ENCODE measurements at regions not wholly inside any gene's neighbourhood (a gene's known extent, or its start where the extent isn't known, plus 50 kb on each side); places are given as distances from the start of the nearest gene placed in this dataset.

DNA sequence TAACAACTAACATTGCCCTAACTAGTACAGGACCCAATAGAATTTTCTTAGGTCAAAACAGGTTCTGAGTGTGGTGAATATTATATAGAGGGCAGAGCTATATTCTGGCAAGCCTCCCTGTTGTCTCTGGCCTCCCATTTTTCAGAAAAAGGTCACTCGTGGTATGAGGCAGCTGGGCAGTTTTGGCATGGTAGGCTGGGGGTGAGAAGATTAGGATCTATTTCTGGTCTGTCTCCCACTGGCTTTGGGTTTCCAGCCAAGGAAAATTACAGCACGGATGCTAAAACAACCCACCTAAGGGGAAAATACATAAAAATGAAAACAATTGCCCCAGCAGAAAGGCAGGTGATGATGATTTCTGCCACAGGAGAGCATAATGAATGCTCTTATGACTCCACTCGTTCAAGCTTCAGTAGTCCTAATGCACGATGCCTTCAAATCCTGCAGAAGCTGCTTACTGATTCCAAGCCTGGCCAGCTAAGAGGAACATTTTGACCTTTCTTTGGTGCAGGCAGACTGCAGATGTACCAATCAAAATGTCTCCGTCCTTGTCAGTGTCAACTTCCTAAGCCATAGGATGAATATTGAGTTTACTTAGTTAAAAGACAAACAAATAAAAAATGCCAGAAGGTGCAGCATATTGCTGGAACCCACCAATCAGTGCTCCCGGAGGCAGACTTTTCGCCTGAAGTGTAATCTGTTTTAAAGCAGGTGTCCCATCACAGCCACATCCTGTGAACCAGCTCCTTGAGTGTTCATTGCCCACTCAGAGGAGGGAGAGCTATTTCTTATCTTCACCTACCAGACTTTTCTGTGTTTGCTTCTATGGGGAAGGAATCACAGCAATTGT lies 435.4 kb downstream of the ZSWIM6 start:
- H3K79me1 ChIP-seq (ENCODE audit: low read depth, low read length), result no peaks in the 10 kb centered on the region
- H4K20me1 ChIP-seq (replicated peaks in 1 of 2; ENCODE audit: control insufficient read depth in 1 of 2, insufficient read depth in 2 of 2, low read length in 2 of 2), result no peaks in the 10 kb centered on the region
- no peaks in the 10 kb centered on the region for H3K79me2 ChIP-seq (ENCODE audit: control insufficient read depth in 1 of 2, insufficient read depth in 2 of 2, low read length in 2 of 2)
- ChIA-PET POLR2A (ENCODE audit: partially characterized antibody) (interaction anchor here (1.2 kb wide), 1 partner anchor 17 kb away, joined by 3 read pairs; no protein-coding TSS in a partner anchor), CTCF (ENCODE audit: partially characterized antibody) (interaction anchor here (0.6 to 6.9 kb wide), 16 partner anchors 13 to 867 kb away, joined by 3 to 80 read pairs (median 4); no protein-coding TSS in a partner anchor)
- H3K27me3 ChIP-seq (replicated peaks in 1 of 4; ENCODE audit: control insufficient read depth in 3 of 4, extremely low read depth in 1 of 4, insufficient read depth in 3 of 4, low read length in 3 of 4), result no peaks in the 10 kb centered on the region
- no peaks in the 10 kb centered on the region for H3K23me2 ChIP-seq (ENCODE audit: low read depth, low read length)
- H3K18ac ChIP-seq (ENCODE audit: extremely low read depth, low read length), result no peak overlapping the region
- FAIRE-seq (no peak), DNase-seq (ENCODE audit: low read depth in 1 of 2, low spot score in 2 of 2) (no peak)
- no peak overlapping the region for H2BK20ac ChIP-seq (ENCODE audit: low read length)
- no peak overlapping the region for H2AK5ac ChIP-seq (ENCODE audit: low read depth, low read length)
- no peak overlapping the region for H2BK12ac ChIP-seq (ENCODE audit: low read depth, low read length)
- no peak overlapping the region for H4K91ac ChIP-seq (replicated peaks; ENCODE audit: insufficient read length, low read length)
- H3K4me1 ChIP-seq (replicated peaks in 1 of 4; ENCODE audit: control insufficient read depth in 3 of 4, insufficient read depth in 4 of 4, low read length in 3 of 4), result no peaks in the 10 kb centered on the region
- H2AFZ ChIP-seq (ENCODE audit: low read length), result no peak overlapping the region
- H3K4ac ChIP-seq (replicated peaks; ENCODE audit: insufficient read length, low read depth, low read length), result no peak overlapping the region
- H3K56ac ChIP-seq (replicated peaks; ENCODE audit: insufficient read length, low read depth, low read length), result no peak overlapping the region
- H3K4me3 ChIP-seq (ENCODE audit: extremely low read depth in 1 of 4, insufficient read depth in 2 of 4, low read depth in 3 of 4, low read length in 4 of 4), result no peak overlapping the region
- H2BK120ac ChIP-seq (replicated peaks; ENCODE audit: low read depth, low read length), result no peak overlapping the region
- no peak overlapping the region for H4K8ac ChIP-seq (ENCODE audit: extremely low read depth, insufficient read depth, low read length)
- H3K9ac ChIP-seq (replicated peaks in 1 of 4; ENCODE audit: extremely low read depth in 1 of 4, low read depth in 3 of 4, low read length in 3 of 4), result no peak overlapping the region
- no peak overlapping the region for H3K4me2 ChIP-seq (ENCODE audit: insufficient read depth in 1 of 2, low read depth in 2 of 2, low read length in 2 of 2)
- no peak overlapping the region for H3K23ac ChIP-seq (ENCODE audit: insufficient read length)
- no peaks in the 10 kb centered on the region for H3K9me3 ChIP-seq (ENCODE audit: insufficient read depth in 2 of 2, low read depth in 1 of 2, low read length in 1 of 2)
- H4K5ac ChIP-seq (ENCODE audit: insufficient read length, low read depth, low read length), result no peak overlapping the region
- H3K27ac ChIP-seq (ENCODE audit: low read depth, low read length), result no peak overlapping the region
- H2BK15ac ChIP-seq (ENCODE audit: low read length), result no peak overlapping the region
- no peaks in the 10 kb centered on the region for H3K36me3 ChIP-seq (ENCODE audit: control insufficient read depth in 2 of 4, insufficient read depth in 4 of 4, low read length in 3 of 4)
- no peak overlapping the region for H2BK5ac ChIP-seq (ENCODE audit: low read depth, low read length)
- 73% methylated on average over 7 of the region's 7 CpGs; no CpG with 5 or more reads in 1 of the 2 experiments for WGBS, 2 experiments (ENCODE audit: extremely low coverage in 1 of 2, insufficient coverage in 1 of 2, insufficient read length in 1 of 2, insufficient replicate concordance in 2 of 2, low coverage in 1 of 2, low lambda C conversion rate in 2 of 2, missing lambda C conversion rate in 1 of 2)
- H3K14ac ChIP-seq (ENCODE audit: insufficient read length), result no peak overlapping the region
- TF ChIP-seq, protein P1, sequence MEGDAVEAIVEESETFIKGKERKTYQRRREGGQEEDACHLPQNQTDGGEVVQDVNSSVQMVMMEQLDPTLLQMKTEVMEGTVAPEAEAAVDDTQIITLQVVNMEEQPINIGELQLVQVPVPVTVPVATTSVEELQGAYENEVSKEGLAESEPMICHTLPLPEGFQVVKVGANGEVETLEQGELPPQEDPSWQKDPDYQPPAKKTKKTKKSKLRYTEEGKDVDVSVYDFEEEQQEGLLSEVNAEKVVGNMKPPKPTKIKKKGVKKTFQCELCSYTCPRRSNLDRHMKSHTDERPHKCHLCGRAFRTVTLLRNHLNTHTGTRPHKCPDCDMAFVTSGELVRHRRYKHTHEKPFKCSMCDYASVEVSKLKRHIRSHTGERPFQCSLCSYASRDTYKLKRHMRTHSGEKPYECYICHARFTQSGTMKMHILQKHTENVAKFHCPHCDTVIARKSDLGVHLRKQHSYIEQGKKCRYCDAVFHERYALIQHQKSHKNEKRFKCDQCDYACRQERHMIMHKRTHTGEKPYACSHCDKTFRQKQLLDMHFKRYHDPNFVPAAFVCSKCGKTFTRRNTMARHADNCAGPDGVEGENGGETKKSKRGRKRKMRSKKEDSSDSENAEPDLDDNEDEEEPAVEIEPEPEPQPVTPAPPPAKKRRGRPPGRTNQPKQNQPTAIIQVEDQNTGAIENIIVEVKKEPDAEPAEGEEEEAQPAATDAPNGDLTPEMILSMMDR (IDR thresholded peaks at IDR 0.05; ENCODE audit: control extremely low read depth in 1 of 3, insufficient read depth in 1 of 3, low read depth in 1 of 3, low read length in 3 of 3), result no peak
- TF ChIP-seq NANOG (IDR thresholded peaks at IDR 0.05; ENCODE audit: insufficient read depth, low read depth, low read length, poor library complexity, severe bottlenecking) (no peak), TAF7 (optimal IDR thresholded peaks at IDR 0.05; ENCODE audit: borderline replicate concordance, low read depth, low read length) (no peak), E2F6 (IDR thresholded peaks at IDR 0.05) (no peak), SIRT6 (IDR thresholded peaks at IDR 0.05; ENCODE audit: low read length) (no peak), CTBP2 (IDR thresholded peaks at IDR 0.05; ENCODE audit: borderline replicate concordance, insufficient read depth, insufficient read length, low read length) (no peak), BACH1 (IDR thresholded peaks at IDR 0.05; ENCODE audit: low read length) (no peak), CHD1 (IDR thresholded peaks at IDR 0.05; ENCODE audit: low read depth, low read length) (no peak)
